HG03354 (cell line): ENCODE measurements at regions not wholly inside any gene's neighbourhood (a gene's known extent, or its start where the extent isn't known, plus 50 kb on each side); places are given as distances from the start of the nearest gene placed in this dataset.
A peak's percentile ranks its signal among the peaks of the same experiment; 100 is the strongest.
"Not testable (repeated sequence)": the region's sequence is repeated elsewhere in the genome, so short reads cannot be mapped to it uniquely, and the experiment has no call there.

ENCODE experiments used
- ATAC-seq: cut with Tn5 transposase; IDR thresholded peaks from one replicate; pipeline ENCODE4 v1.9.1; 2021; ENCODE audit warnings: mild to moderate bottlenecking; ENCODE audit not compliant: unreplicated experiment, poor library complexity, severe bottlenecking

- ATAC-seq = not testable (repeated sequence)
These were observed 194.1 kb upstream of the GRIA1 start for GRCh38 chr5:153296251-153296844.

GRCh38 chr5:153299891-153300290, 190.6 kb upstream of the GRIA1 start:
- no peak for ATAC-seq

GRCh38 chr5:153308282-153308681, 182.2 kb upstream of the GRIA1 start:
- ATAC-seq = no peak

- no peak for ATAC-seq
These were observed 171.9 kb upstream of the GRIA1 start for GRCh38 chr5:153318556-153318955.

GRCh38 chr5:153321478-153321877, 169.0 kb upstream of the GRIA1 start:
- no peak for ATAC-seq

- ATAC-seq = no peak
These were observed 150.3 kb upstream of the GRIA1 start for GRCh38 chr5:153340139-153340538.

- ATAC-seq = no peak
These were observed 149.7 kb upstream of the GRIA1 start for GRCh38 chr5:153340738-153341137.

- no peak for ATAC-seq
These were observed 148.0 kb upstream of the GRIA1 start for GRCh38 chr5:153342487-153342886.

- no peak for ATAC-seq
These were observed 142.9 kb upstream of the GRIA1 start for GRCh38 chr5:153347611-153348010.

- ATAC-seq = no peak
These were observed 140.1 kb upstream of the GRIA1 start for GRCh38 chr5:153350175-153350883.

- peak; percentile 90 for ATAC-seq
These were observed 137.7 kb upstream of the GRIA1 start for GRCh38 chr5:153352685-153353219.

- no peak for ATAC-seq
These were observed 132.9 kb upstream of the GRIA1 start for GRCh38 chr5:153357493-153358112.

- peak; percentile 90 for ATAC-seq
These were observed 132.0 kb upstream of the GRIA1 start for GRCh38 chr5:153358315-153358976.

- no peak for ATAC-seq
These were observed 129.6 kb upstream of the GRIA1 start for GRCh38 chr5:153360860-153361259.

- ATAC-seq = no peak
These were observed 128.6 kb upstream of the GRIA1 start for GRCh38 chr5:153361735-153362409.

- peak; percentile 67 for ATAC-seq
These were observed 124.9 kb upstream of the GRIA1 start for GRCh38 chr5:153365547-153365946.

GRCh38 chr5:153367466-153367865, 123.0 kb upstream of the GRIA1 start:
- ATAC-seq = no peak

GRCh38 chr5:153372425-153373129, 117.9 kb upstream of the GRIA1 start:
- ATAC-seq = no peak

GRCh38 chr5:153373130-153373498, 117.4 kb upstream of the GRIA1 start:
- ATAC-seq = no peak
